Uterus (tissue), 2 donors: ENCODE measurements at regions not wholly inside any gene's neighbourhood (a gene's known extent, or its start where the extent isn't known, plus 50 kb on each side); places are given as distances from the start of the nearest gene placed in this dataset.

ENCODE experiments used
- CTCF ChIP-seq, 4 experiments: fragments of 200-600 bp in 2 of 4; fragments of 450-650 bp in 2 of 4; sonication (generic) in 2 of 4; IDR thresholded peaks; one replicate each; pipeline ENCODE4 v1.5.1; 2016 to 2019; ENCODE audit warnings: antibody characterized with exemption in 4 of 4, mild to moderate bottlenecking in 2 of 4, moderate library complexity in 1 of 4
- POLR2A ChIP-seq, 2 donors: fragments of 450-650 bp; IDR thresholded peaks; one replicate each; pipeline ENCODE4 v1.6.1; 2016; ENCODE audit warnings: antibody characterized with exemption in 2 of 2, mild to moderate bottlenecking in 1 of 2, moderate library complexity in 1 of 2

DNA sequence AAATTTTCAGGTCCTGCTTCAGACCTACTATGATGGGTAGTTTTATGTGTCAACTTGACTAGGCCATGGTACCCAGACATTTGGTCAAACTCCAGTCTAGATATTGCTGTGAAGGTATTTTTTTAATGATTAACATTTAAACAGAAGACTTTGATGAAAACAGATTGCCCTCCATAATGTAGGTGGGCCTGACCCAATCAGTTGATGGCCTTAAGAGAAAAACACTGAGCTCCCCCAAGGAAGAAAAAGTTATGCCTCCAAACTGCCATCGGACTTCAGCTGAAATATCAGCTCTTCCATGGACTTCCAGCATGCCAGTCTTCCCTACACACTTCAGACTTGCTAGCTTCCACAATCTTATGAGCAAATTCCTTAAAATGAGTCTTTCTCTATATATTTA is 67.3 kb upstream of the TYRP1 start:
- no peak for TF ChIP-seq CTCF (IDR thresholded peaks at IDR 0.05)
- no peak for TF ChIP-seq POLR2A (IDR thresholded peaks at IDR 0.05)
